ENCODE measurements at regions not wholly inside any gene's neighbourhood (a gene's known extent, or its start where the extent isn't known, plus 50 kb on each side); places are given as distances from the start of the nearest gene placed in this dataset.

DNA sequence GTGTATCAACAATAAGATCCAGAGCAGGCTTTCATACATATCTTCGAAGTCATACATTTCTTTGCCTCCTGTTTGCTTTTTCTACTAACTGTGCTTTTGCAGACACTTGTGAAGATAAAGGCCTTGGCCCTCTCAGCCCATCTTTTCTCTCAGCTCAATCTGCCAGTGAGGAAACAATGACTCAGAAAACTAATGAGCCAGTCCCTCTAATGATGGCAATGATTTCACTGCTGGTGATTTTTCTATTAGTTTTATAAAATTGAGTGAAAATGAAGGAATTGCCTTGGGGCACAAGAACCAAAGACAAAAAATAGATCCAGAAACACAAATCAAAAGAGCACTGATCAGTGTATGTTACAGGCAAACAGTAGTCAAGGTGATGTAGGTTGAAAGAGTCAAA, 167.7 kb upstream of the PPP2R2B start:
- TF ChIP-seq GATA2 (IDR thresholded peaks at IDR 0.05; ENCODE audit: low read depth, low read length) = no peak
- TF ChIP-seq GATA3 (IDR thresholded peaks at IDR 0.05; ENCODE audit: low read depth, low read length) = no peak

Measured in SH-SY5Y (cell line).